ENCODE measurements at regions not wholly inside any gene's neighbourhood (a gene's known extent, or its start where the extent isn't known, plus 50 kb on each side); places are given as distances from the start of the nearest gene placed in this dataset.

DNA sequence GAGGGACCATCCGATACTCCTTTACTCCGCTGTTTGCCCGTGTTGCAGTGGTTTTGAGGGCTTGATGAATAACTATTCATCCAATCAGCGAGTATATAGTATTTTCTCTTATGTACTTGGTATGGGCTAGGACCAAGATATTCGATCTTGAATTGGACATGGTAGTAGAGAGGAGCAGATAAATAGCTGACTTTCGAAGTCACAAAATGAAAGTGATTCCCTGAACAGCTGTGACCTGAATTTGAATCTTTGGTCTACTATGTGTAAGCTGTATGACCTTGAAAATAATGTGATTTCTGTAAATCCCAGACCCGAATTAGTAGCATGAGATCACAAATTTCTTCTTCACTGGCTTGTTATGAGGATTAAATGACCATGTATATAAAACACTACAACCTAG, 134.4 kb downstream of the TUSC1 start:
- 44% methylated on average over 7 of the region's 7 CpGs for WGBS (ENCODE audit: low lambda C conversion rate)

DNA sequence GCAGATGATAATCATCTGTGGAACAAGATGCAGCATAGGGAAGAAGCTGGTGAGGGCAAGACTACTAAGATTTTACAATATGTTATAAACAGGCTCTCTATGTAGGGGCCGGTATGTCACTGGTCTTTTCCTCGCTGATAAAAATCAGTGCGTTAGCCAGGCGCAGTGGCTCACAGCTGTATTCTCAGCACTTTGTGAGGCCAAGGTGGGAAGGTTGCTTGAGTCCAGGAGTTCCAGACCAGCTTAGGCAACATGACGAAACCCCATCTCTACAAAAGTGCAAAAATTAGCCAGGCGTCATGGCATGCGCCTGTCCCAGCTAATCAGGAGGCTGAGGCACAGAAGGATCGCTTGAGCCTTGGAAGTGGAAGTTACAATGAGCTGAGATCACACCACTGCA, 135.9 kb downstream of the TUSC1 start:
- Histone ChIP-seq H3K9me3 (no peaks in the 10 kb centered on the region), H3K4me3 (ENCODE audit: low read depth in 2 of 2, low read length in 1 of 2) (no peak overlapping the region), H3K27ac (ENCODE audit: low read depth in 2 of 2, low read length in 1 of 2) (no peak overlapping the region), H3K27me3 (ENCODE audit: insufficient read depth) (no peaks in the 10 kb centered on the region), H3K79me2 (ENCODE audit: insufficient read depth) (no peaks in the 10 kb centered on the region), H3F3A (replicated peaks; ENCODE audit: insufficient read depth) (no peaks in the 10 kb centered on the region), H2AFZ (ENCODE audit: low read depth) (no peak overlapping the region), H3K4me1 (ENCODE audit: control insufficient read depth in 1 of 2, insufficient read depth in 2 of 2, low read depth in 1 of 2, low read length in 1 of 2) (no peaks in the 10 kb centered on the region), H3K36me3 (replicated peaks in 1 of 2; ENCODE audit: control insufficient read depth in 1 of 2, insufficient read depth in 2 of 2, low read length in 1 of 2) (no peaks in the 10 kb centered on the region), H3K4me2 (no peak overlapping the region), H3K9me2 (no peaks in the 10 kb centered on the region), H4K20me1 (ENCODE audit: insufficient read depth) (no peaks in the 10 kb centered on the region), H3K9ac (no peak overlapping the region)
- ChIA-PET POLR2A (no interaction called here), CTCF (no interaction called here)
- WGBS (ENCODE audit: low lambda C conversion rate), result 43% methylated on average over 8 of the region's 8 CpGs
- 0 out of 2 replicates have a peak, but pooled peaks have one; percentile 16 for TF ChIP-seq GATA2 (CRISPR knock-in tag; IDR thresholded peaks at IDR 0.05)
- TF ChIP-seq RXRA (IDR thresholded peaks at IDR 0.05; ENCODE audit: borderline replicate concordance, low read depth), result no peak
- no peak for TF ChIP-seq NFIC (IDR thresholded peaks at IDR 0.05; ENCODE audit: borderline replicate concordance)
- no peak for TF ChIP-seq YY1 (IDR thresholded peaks at IDR 0.05; ENCODE audit: low read depth)
- TF ChIP-seq SIN3A (IDR thresholded peaks at IDR 0.05; ENCODE audit: borderline replicate concordance, low read depth, low read length), result no peak
- TF ChIP-seq TEAD4 (IDR thresholded peaks at IDR 0.05; ENCODE audit: borderline replicate concordance, insufficient read depth), result no peak
- no peak for DNase-seq

More for the DNA sequence above, 134.4 kb downstream of the TUSC1 start:
- Histone ChIP-seq H3K4me3 (ENCODE audit: low read depth in 2 of 2, low read length in 1 of 2) (no peak overlapping the region; a peak in 1 of 4 replicates), H3K9me3 (no peaks in the 10 kb centered on the region), H3K27me3 (ENCODE audit: insufficient read depth) (no peaks in the 10 kb centered on the region), H3K4me1 (ENCODE audit: control insufficient read depth in 1 of 2, insufficient read depth in 2 of 2, low read depth in 1 of 2, low read length in 1 of 2) (no peaks in the 10 kb centered on the region), H2AFZ (ENCODE audit: low read depth) (no peak overlapping the region), H3K9me2 (no peaks in the 10 kb centered on the region), H3K9ac (no peak overlapping the region), H3F3A (replicated peaks; ENCODE audit: insufficient read depth) (no peaks in the 10 kb centered on the region), H4K20me1 (ENCODE audit: insufficient read depth) (no peaks in the 10 kb centered on the region), H3K79me2 (ENCODE audit: insufficient read depth) (no peaks in the 10 kb centered on the region), H3K4me2 (no peak overlapping the region), H3K36me3 (replicated peaks in 1 of 2; ENCODE audit: control insufficient read depth in 1 of 2, insufficient read depth in 2 of 2, low read length in 1 of 2) (no peaks in the 10 kb centered on the region), H3K27ac (ENCODE audit: low read depth in 2 of 2, low read length in 1 of 2) (no peak overlapping the region)
- ChIA-PET POLR2A (no interaction called here), CTCF (no interaction called here)
- DNase-seq, result no peak
- no peak for TF ChIP-seq YY1 (IDR thresholded peaks at IDR 0.05; ENCODE audit: low read depth)
- no peak for TF ChIP-seq TAF1 (IDR thresholded peaks at IDR 0.05; ENCODE audit: borderline replicate concordance, low read depth, low read length)
- no peak for TF ChIP-seq EZH2phosphoT487 (IDR thresholded peaks at IDR 0.05; ENCODE audit: borderline replicate concordance, low read depth)
- TF ChIP-seq EP300 (IDR thresholded peaks at IDR 0.05; ENCODE audit: borderline replicate concordance in 1 of 2, low read depth in 1 of 2, low read length in 1 of 2), result no peak
- TF ChIP-seq FOXJ3 (CRISPR knock-in tag; IDR thresholded peaks at IDR 0.05), result no peak
- no peak for TF ChIP-seq JUND (IDR thresholded peaks at IDR 0.05)
- TF ChIP-seq, protein P1, sequence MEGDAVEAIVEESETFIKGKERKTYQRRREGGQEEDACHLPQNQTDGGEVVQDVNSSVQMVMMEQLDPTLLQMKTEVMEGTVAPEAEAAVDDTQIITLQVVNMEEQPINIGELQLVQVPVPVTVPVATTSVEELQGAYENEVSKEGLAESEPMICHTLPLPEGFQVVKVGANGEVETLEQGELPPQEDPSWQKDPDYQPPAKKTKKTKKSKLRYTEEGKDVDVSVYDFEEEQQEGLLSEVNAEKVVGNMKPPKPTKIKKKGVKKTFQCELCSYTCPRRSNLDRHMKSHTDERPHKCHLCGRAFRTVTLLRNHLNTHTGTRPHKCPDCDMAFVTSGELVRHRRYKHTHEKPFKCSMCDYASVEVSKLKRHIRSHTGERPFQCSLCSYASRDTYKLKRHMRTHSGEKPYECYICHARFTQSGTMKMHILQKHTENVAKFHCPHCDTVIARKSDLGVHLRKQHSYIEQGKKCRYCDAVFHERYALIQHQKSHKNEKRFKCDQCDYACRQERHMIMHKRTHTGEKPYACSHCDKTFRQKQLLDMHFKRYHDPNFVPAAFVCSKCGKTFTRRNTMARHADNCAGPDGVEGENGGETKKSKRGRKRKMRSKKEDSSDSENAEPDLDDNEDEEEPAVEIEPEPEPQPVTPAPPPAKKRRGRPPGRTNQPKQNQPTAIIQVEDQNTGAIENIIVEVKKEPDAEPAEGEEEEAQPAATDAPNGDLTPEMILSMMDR (IDR thresholded peaks at IDR 0.05), result no peak
- TF ChIP-seq RXRA (IDR thresholded peaks at IDR 0.05; ENCODE audit: borderline replicate concordance, low read depth), result no peak
- TF ChIP-seq GABPA (IDR thresholded peaks at IDR 0.05; ENCODE audit: low read depth), result no peak
